Suprapubic skin (tissue), 3 donors: ENCODE measurements at regions not wholly inside any gene's neighbourhood (a gene's known extent, or its start where the extent isn't known, plus 50 kb on each side); places are given as distances from the start of the nearest gene placed in this dataset.

ENCODE experiments used
- POLR2AphosphoS5 ChIP-seq, 3 donors: sonication (generic); formaldehyde crosslinking; IDR thresholded peaks; one replicate each; pipeline ENCODE4 v1.6.1; 2017; ENCODE audit warnings: antibody characterized with exemption in 3 of 3
- TF ChIP-seq, protein P1 (sequence below), 2 donors: fragments of 200-600 bp in 1 of 2; fragments of 450-650 bp in 1 of 2; sonication (generic) in 1 of 2; IDR thresholded peaks; one replicate each; pipeline ENCODE4 v1.5.1; 2016 to 2019; ENCODE audit warnings: antibody characterized with exemption in 2 of 2, mild to moderate bottlenecking in 1 of 2, moderate library complexity in 1 of 2

DNA sequence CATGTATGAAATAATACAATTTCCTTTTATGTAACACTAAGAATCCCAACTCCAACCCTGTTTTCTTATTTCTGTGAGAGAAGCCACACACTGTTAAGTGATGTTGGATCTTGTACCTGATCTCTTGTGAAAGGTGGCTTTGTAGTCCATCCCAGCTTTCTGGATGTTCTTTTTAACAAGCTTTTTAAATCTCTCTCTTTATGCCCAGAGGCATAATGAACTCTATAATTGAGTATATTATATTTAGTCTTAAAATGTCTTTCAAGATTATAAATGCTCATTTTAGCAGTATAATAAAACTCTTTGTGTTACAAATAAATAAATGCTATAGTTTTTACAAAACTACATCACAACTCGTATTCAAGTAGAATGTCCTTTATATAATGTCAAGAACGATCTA, 922.1 kb downstream of the EPHA7 start:
- TF ChIP-seq, protein P1, sequence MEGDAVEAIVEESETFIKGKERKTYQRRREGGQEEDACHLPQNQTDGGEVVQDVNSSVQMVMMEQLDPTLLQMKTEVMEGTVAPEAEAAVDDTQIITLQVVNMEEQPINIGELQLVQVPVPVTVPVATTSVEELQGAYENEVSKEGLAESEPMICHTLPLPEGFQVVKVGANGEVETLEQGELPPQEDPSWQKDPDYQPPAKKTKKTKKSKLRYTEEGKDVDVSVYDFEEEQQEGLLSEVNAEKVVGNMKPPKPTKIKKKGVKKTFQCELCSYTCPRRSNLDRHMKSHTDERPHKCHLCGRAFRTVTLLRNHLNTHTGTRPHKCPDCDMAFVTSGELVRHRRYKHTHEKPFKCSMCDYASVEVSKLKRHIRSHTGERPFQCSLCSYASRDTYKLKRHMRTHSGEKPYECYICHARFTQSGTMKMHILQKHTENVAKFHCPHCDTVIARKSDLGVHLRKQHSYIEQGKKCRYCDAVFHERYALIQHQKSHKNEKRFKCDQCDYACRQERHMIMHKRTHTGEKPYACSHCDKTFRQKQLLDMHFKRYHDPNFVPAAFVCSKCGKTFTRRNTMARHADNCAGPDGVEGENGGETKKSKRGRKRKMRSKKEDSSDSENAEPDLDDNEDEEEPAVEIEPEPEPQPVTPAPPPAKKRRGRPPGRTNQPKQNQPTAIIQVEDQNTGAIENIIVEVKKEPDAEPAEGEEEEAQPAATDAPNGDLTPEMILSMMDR (IDR thresholded peaks at IDR 0.05), result no peak
- TF ChIP-seq POLR2AphosphoS5 (IDR thresholded peaks at IDR 0.05), result no peak
